Calu3 (cell line): ENCODE measurements at regions not wholly inside any gene's neighbourhood (a gene's known extent, or its start where the extent isn't known, plus 50 kb on each side); places are given as distances from the start of the nearest gene placed in this dataset.
"Not testable (repeated sequence)": the region's sequence is repeated elsewhere in the genome, so short reads cannot be mapped to it uniquely, and the experiment has no call there.

Source experiments
- BruUV-seq: library from RNA; stranded (reverse); fragments of 400-500 nt; replicated peaks from 2 replicates; lab custom pipeline; 2021; lab: Mats Ljungman, UMichigan
- CTCF ChIA-PET: fragments of 300-600 bp; sonication (Branson Sonifier 250); formaldehyde crosslinking; loops from one replicate; lab custom pipeline; 2022; ENCODE audit warnings: antibody characterized with exemption; lab: Charles Lee
- DNase-seq: peaks from one replicate; pipeline ENCODE4 v3.0.0; 2022
- H3K27ac Mint-ChIP-seq: one replicate; pipeline ENCODE4 v1.8.0; 2022; ENCODE audit warnings: mixed read lengths; ENCODE audit not compliant: unreplicated experiment
- H3K27me3 Mint-ChIP-seq: one replicate; pipeline ENCODE4 v1.8.0; 2022; ENCODE audit warnings: mixed read lengths; ENCODE audit not compliant: unreplicated experiment
- H3K36me3 Mint-ChIP-seq: one replicate; pipeline ENCODE4 v1.8.0; 2022; ENCODE audit warnings: mild to moderate bottlenecking, moderate library complexity, mixed read lengths; ENCODE audit not compliant: insufficient read depth, unreplicated experiment
- H3K4me1 Mint-ChIP-seq: one replicate; pipeline ENCODE4 v1.8.0; 2022; ENCODE audit warnings: mild to moderate bottlenecking, low read depth, mixed read lengths; ENCODE audit not compliant: unreplicated experiment
- H3K4me3 Mint-ChIP-seq: one replicate; pipeline ENCODE4 v1.8.0; 2022; ENCODE audit warnings: mild to moderate bottlenecking, low read depth, moderate library complexity, mixed read lengths; ENCODE audit not compliant: unreplicated experiment
- H3K9me3 Mint-ChIP-seq: one replicate; pipeline ENCODE4 v1.8.0; 2022; ENCODE audit warnings: low read depth, mixed read lengths; ENCODE audit not compliant: unreplicated experiment
- intact Hi-C: fragments of 100-400 bp; cut with micrococcal nuclease; formaldehyde crosslinking; loops from one replicate; pipeline ENCODE4 v1.10.0; 2022; ENCODE audit not compliant: unreplicated experiment
- TF ChIP-seq, protein P1 (sequence below): fragments of 200-600 bp; IDR thresholded peaks from one replicate; pipeline ENCODE4 v1.8.0; 2022; ENCODE audit warnings: antibody characterized with exemption; ENCODE audit not compliant: unreplicated experiment

DNA sequence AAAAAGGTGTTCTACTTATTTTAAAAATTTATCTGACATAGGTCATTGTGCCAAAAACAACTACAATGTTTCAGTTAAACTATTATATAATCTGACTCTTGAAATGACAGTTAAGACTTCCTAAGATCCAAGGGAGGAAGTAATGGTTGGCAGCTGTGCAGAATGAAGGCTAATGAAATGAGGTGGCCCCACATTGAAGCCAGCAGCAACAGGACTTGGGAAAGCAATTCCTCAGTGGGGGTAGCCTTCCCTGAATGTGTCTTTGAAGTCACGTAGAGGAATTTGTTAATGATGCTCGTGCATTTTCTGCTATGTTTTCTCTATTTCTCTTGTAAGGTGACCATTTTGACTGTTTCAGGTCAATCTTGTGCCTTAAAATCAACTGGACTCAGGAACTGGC is 162.4 kb upstream of the DAAM1 start:
- Mint-ChIP-seq H3K36me3 (no peaks in the 10 kb centered on the region), H3K9me3 (no peaks in the 10 kb centered on the region), H3K27me3 (no peaks in the 10 kb centered on the region), H3K27ac (no peak overlapping the region), H3K4me1 (peaks cover 8% of the 10 kb centered on the region), H3K4me3 (no peak overlapping the region)
- CTCF ChIA-PET: no interaction called here
- intact Hi-C loops: loop anchor here (5.0 to 10.0 kb wide), 2 partner anchors 281 to 416 kb away; no protein-coding TSS in a partner anchor
- DNase-seq: no peak
- TF ChIP-seq, protein P1, sequence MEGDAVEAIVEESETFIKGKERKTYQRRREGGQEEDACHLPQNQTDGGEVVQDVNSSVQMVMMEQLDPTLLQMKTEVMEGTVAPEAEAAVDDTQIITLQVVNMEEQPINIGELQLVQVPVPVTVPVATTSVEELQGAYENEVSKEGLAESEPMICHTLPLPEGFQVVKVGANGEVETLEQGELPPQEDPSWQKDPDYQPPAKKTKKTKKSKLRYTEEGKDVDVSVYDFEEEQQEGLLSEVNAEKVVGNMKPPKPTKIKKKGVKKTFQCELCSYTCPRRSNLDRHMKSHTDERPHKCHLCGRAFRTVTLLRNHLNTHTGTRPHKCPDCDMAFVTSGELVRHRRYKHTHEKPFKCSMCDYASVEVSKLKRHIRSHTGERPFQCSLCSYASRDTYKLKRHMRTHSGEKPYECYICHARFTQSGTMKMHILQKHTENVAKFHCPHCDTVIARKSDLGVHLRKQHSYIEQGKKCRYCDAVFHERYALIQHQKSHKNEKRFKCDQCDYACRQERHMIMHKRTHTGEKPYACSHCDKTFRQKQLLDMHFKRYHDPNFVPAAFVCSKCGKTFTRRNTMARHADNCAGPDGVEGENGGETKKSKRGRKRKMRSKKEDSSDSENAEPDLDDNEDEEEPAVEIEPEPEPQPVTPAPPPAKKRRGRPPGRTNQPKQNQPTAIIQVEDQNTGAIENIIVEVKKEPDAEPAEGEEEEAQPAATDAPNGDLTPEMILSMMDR: no peak
- BruUV-seq: no TSS peak

DNA sequence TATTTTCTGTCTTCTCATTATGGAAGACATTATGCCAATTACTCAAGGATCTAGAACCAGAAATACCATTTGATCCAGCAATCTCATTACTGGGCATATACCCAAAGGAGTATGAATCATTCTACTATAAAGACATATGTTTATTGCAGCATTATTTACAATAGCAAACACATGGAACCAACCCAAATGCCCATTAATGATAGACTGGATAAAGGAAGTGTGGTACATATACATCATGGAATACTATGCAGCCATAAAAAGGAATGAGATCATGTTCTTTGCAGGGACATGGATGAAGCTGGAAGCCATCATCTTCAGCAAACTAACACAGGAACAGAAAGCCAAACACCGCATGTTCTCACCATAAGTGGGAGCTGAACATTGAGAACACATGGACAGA is 161.8 kb upstream of the DAAM1 start:
- H3K4me3 Mint-ChIP-seq, H3K4me1 Mint-ChIP-seq, H3K27ac Mint-ChIP-seq, H3K27me3 Mint-ChIP-seq, H3K9me3 Mint-ChIP-seq, DNase-seq, BruUV-seq, H3K36me3 Mint-ChIP-seq, CTCF ChIA-PET: not testable (repeated sequence)
- intact Hi-C loops: loop anchor here (5.0 to 10.0 kb wide), 2 partner anchors 282 to 416 kb away; no protein-coding TSS in a partner anchor

DNA sequence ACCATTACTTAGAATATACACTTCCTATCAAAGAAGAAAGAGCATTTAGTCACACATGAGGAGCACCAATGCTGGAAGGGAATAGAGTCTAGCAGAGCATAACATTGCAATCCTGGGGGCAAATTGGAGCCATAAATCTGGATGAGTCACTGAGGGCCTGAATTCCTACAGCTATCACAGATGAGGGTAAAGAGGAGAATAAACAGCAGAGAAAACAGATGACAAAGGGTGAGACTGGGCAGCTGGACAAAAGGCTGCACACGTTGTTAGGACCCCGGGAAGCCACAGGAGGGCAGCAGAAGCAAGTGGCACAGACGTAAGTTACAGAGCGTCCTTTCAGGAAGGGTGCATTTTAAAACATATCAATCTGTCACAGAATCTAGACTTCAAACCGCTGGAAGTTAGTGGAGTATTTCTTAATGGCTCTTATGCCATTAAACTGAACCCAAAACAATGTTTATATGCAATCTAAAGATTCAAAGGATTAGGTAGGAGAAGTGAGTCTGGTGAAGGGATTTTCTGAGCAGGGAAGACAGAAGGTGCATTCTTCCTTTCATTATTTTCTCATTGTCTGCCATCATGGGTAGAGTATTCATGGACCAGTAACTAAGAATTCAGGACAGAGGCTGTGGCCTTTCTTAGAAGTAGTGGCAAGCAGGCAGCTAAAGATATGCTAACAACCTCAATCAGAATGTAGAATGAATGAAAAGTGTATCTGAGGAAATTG is 159.8 kb upstream of the DAAM1 start:
- no peaks in the 10 kb centered on the region for H3K36me3 Mint-ChIP-seq
- no peaks in the 10 kb centered on the region for H3K27me3 Mint-ChIP-seq
- no peak overlapping the region for H3K27ac Mint-ChIP-seq
- no peaks in the 10 kb centered on the region for H3K9me3 Mint-ChIP-seq
- H3K4me1 Mint-ChIP-seq: peaks cover 8% of the 10 kb centered on the region
- intact Hi-C loops: loop anchor here (1.0 to 10.0 kb wide), 3 partner anchors 96 to 414 kb away; no protein-coding TSS in a partner anchor
- BruUV-seq: no TSS peak
- CTCF ChIA-PET: interaction anchor here (1.0 to 1.1 kb wide), 4 partner anchors 27 to 527 kb away, joined by 3 to 5 read pairs (median 4); no protein-coding TSS in a partner anchor
- TF ChIP-seq, protein P1: peak; percentile 59
- no peak overlapping the region for H3K4me3 Mint-ChIP-seq
- peak; percentile 68 for DNase-seq

DNA sequence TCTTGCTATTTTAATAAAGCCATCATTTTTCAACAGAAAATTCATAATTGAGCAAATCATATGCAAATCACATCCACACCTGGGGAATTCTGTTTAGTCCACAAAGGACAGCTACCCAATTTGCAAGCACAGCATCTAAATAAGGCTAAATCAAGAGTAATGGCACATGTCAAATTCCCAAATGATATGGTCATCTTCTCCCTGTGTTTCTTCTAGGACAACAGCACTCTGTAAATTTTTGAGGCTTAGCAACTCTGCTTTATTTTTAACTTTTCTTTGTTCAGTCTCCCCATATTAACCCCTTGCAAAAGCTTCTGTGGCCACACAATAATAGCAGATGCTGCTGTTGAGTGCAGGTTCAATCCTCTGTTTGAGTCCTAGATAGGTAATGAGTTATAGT is 155.6 kb upstream of the DAAM1 start:
- Mint-ChIP-seq H3K27ac (no peak overlapping the region), H3K27me3 (no peaks in the 10 kb centered on the region), H3K4me1 (peaks cover 15% of the 10 kb centered on the region), H3K4me3 (no peak overlapping the region), H3K9me3 (peaks cover 3% of the 10 kb centered on the region), H3K36me3 (no peaks in the 10 kb centered on the region)
- BruUV-seq: no TSS peak
- TF ChIP-seq, protein P1: no peak
- DNase-seq: no peak
- intact Hi-C loops: no loop called here
- CTCF ChIA-PET: no interaction called here

DNA sequence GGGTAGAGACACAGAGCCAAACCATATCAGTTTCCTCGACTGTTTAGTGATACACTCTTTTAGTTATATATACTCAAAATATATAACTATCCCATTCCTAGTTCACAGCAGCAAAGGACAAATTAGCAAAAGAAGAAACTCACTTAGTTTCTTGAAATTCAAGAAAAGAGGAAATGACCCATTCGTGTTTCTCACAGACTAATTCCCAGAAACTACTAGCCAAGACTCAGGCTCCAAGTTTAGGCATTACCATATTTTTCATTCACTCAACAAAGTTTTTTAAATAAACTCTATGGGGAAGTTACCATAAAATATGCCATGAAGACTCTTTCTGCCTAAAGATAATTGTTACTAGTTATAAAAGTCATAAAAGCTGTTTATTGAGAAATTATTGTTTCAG is 152.3 kb upstream of the DAAM1 start:
- Mint-ChIP-seq H3K4me1 (peaks cover 7% of the 10 kb centered on the region), H3K4me3 (no peak overlapping the region), H3K9me3 (peaks cover 3% of the 10 kb centered on the region), H3K27ac (no peak overlapping the region), H3K27me3 (no peaks in the 10 kb centered on the region), H3K36me3 (no peaks in the 10 kb centered on the region)
- DNase-seq: no peak
- BruUV-seq: no TSS peak
- TF ChIP-seq, protein P1: no peak
- CTCF ChIA-PET: no interaction called here
- intact Hi-C loops: no loop called here
